Sigmoid colon (tissue), 6 donors: ENCODE measurements at regions not wholly inside any gene's neighbourhood (a gene's known extent, or its start where the extent isn't known, plus 50 kb on each side); places are given as distances from the start of the nearest gene placed in this dataset.

Source experiments
- DNase-seq: peaks from one replicate; pipeline ENCODE4 v3.0.0-alpha.2; 2019
- H3K27ac ChIP-seq, 4 donors: fragments of 200-600 bp; sonication (generic); one replicate each; pipeline ENCODE4 v1.5.1; 2016 to 2019; ENCODE audit warnings: mild to moderate bottlenecking in 1 of 4
- H3K27me3 ChIP-seq, 3 donors: fragments of 200-600 bp; sonication (generic); one replicate each; pipeline ENCODE4 v1.5.1; 2019; ENCODE audit warnings: mild to moderate bottlenecking in 1 of 3
- H3K36me3 ChIP-seq, 4 donors: fragments of 200-600 bp; sonication (generic); one replicate each; pipeline ENCODE4 v1.5.1; 2016 to 2019
- H3K4me1 ChIP-seq, 4 donors: fragments of 200-600 bp; sonication (generic); one replicate each; pipeline ENCODE4 v1.5.1; 2017 to 2019
- H3K4me3 ChIP-seq, 4 donors: fragments of 200-600 bp; sonication (generic); one replicate each; pipeline ENCODE4 v1.5.1; 2017 to 2019; ENCODE audit warnings: mild to moderate bottlenecking in 2 of 4, moderate library complexity in 1 of 4
- H3K9me3 ChIP-seq, 4 donors: fragments of 200-600 bp in 3 of 4; sonication (generic) in 3 of 4; one replicate each; pipeline versions ENCODE4 v1.5.1 to v1.6.1; 2013 to 2019
- CTCF ChIP-seq, 4 experiments: fragments of 450-650 bp in 3 of 4; fragments of 200-600 bp in 1 of 4; IDR thresholded peaks; one replicate each; pipeline ENCODE4 v1.5.1; 2016 to 2019; ENCODE audit warnings: antibody characterized with exemption in 4 of 4, mild to moderate bottlenecking in 3 of 4, moderate library complexity in 2 of 4
- EP300 ChIP-seq, 4 donors: sonication (generic); formaldehyde crosslinking; IDR thresholded peaks; one replicate each; pipeline ENCODE4 v1.6.1; 2017; ENCODE audit warnings: antibody characterized with exemption in 4 of 4
- POLR2A ChIP-seq, 2 donors: fragments of 450-650 bp; IDR thresholded peaks; one replicate each; pipeline ENCODE4 v1.6.1; 2016; ENCODE audit warnings: antibody characterized with exemption in 2 of 2, mild to moderate bottlenecking in 2 of 2, moderate library complexity in 2 of 2
- POLR2AphosphoS5 ChIP-seq, 4 donors: sonication (generic); formaldehyde crosslinking; IDR thresholded peaks; one replicate each; pipeline ENCODE4 v1.6.1; 2017; ENCODE audit warnings: antibody characterized with exemption in 4 of 4
- WGBS, 2 donors: extraction: QIAGEN DNeasy Blood & Tissue Kit; methylation state at CpG; one replicate each; pipeline ENCODE4 v1.1.7; 2013; 5-methylcytosine and 5-hydroxymethylcytosine counted together
- intact Hi-C: fragments of 100-400 bp; cut with DNase I; formaldehyde crosslinking; loops from one replicate; pipeline ENCODE4 v1.15.1; 2023
- donor health status: healthy with polysubstance abuse.
- donor health status: healthy.

DNA sequence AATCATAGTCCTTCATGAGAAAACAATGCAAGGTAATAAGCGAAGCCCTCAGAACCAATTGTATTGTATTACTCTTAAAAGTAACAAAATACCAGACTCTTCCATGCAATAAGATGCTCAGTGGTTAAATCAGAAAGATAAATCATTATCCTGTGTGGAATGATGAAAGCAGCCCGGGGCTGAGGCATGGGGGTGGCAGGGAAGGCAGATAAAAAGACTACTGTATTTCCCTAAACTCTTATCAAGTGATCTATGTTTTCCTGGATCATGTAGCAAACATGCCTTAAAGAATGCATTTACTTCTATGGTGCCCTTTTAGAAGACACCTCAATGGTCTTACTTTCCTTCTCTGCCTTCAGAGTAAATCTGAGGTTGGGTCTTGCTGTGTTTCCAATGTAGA lies 105.6 kb upstream of the DAPK1 start:
- WGBS, 2 donors, result 90 to 92% methylated on average over 2 of the region's 2 CpGs
- H3K36me3 ChIP-seq, result no peaks in the 10 kb centered on the region
- no peak overlapping the region for H3K4me3 ChIP-seq
- intact Hi-C loops, result no loop called here
- no peak for TF ChIP-seq POLR2A (IDR thresholded peaks at IDR 0.05)
- no peak for TF ChIP-seq POLR2AphosphoS5 (IDR thresholded peaks at IDR 0.05)
- TF ChIP-seq EP300 (IDR thresholded peaks at IDR 0.05), result no peak
- TF ChIP-seq CTCF (IDR thresholded peaks at IDR 0.05), result no peak
- H3K27me3 ChIP-seq, result no peaks in the 10 kb centered on the region
- no peak overlapping the region for H3K27ac ChIP-seq
- no peaks in the 10 kb centered on the region for H3K4me1 ChIP-seq
- no peaks in the 10 kb centered on the region for H3K9me3 ChIP-seq
- no peak for DNase-seq

- no peaks in the 10 kb centered on the region for H3K4me1 ChIP-seq
- intact Hi-C loops, result no loop called here
- WGBS, 2 donors, result 92 to 94% methylated on average over 4 of the region's 4 CpGs
- TF ChIP-seq POLR2A (IDR thresholded peaks at IDR 0.05) (no peak), EP300 (IDR thresholded peaks at IDR 0.05) (no peak), POLR2AphosphoS5 (IDR thresholded peaks at IDR 0.05) (no peak), CTCF (IDR thresholded peaks at IDR 0.05) (no peak)
- no peak overlapping the region for H3K4me3 ChIP-seq
- no peak overlapping the region for H3K27ac ChIP-seq
- no peaks in the 10 kb centered on the region for H3K27me3 ChIP-seq
- H3K9me3 ChIP-seq, result no peaks in the 10 kb centered on the region
- DNase-seq, result no peak
- H3K36me3 ChIP-seq, result no peaks in the 10 kb centered on the region
These were observed 103.9 kb upstream of the DAPK1 start for GRCh38 chr9:87393706-87394230.

GRCh38 chr9:87395804-87396479 lies 101.7 kb upstream of the DAPK1 start:
- intact Hi-C loops, result no loop called here
- 20 to 65% methylated on average over 11 of the region's 11 CpGs for WGBS, 2 donors
- no peak for TF ChIP-seq POLR2A (IDR thresholded peaks at IDR 0.05)
- no peak for TF ChIP-seq EP300 (IDR thresholded peaks at IDR 0.05)
- TF ChIP-seq POLR2AphosphoS5 (IDR thresholded peaks at IDR 0.05), result no peak
- no peak for TF ChIP-seq CTCF (IDR thresholded peaks at IDR 0.05)

GRCh38 chr9:87401681-87402080 lies 96.0 kb upstream of the DAPK1 start:
- DNase-seq, result no peak
- no peaks in the 10 kb centered on the region for H3K27me3 ChIP-seq
- H3K4me1 ChIP-seq, result no peaks in the 10 kb centered on the region
- TF ChIP-seq POLR2A (IDR thresholded peaks at IDR 0.05), result no peak
- TF ChIP-seq CTCF (IDR thresholded peaks at IDR 0.05), result no peak
- no peak for TF ChIP-seq EP300 (IDR thresholded peaks at IDR 0.05)
- TF ChIP-seq POLR2AphosphoS5 (IDR thresholded peaks at IDR 0.05), result no peak
- H3K4me3 ChIP-seq, result no peak overlapping the region
- intact Hi-C loops, result no loop called here
- 82 to 88% methylated on average over 7 of the region's 7 CpGs for WGBS, 2 donors
- no peaks in the 10 kb centered on the region for H3K36me3 ChIP-seq
- no peaks in the 10 kb centered on the region for H3K9me3 ChIP-seq
- H3K27ac ChIP-seq, result no peak overlapping the region

More at GRCh38 chr9:87395804-87396479, 101.7 kb upstream of the DAPK1 start:
- no peaks in the 10 kb centered on the region for H3K9me3 ChIP-seq
- H3K4me1 ChIP-seq, result no peaks in the 10 kb centered on the region
- DNase-seq, result no peak
- H3K27me3 ChIP-seq, result no peaks in the 10 kb centered on the region
- H3K27ac ChIP-seq, result no peak overlapping the region
- no peak overlapping the region for H3K4me3 ChIP-seq
- no peaks in the 10 kb centered on the region for H3K36me3 ChIP-seq

GRCh38 chr9:87402537-87402936 lies 95.1 kb upstream of the DAPK1 start:
- TF ChIP-seq CTCF (IDR thresholded peaks at IDR 0.05), result no peak
- no peak for TF ChIP-seq POLR2AphosphoS5 (IDR thresholded peaks at IDR 0.05)
- no peak for TF ChIP-seq EP300 (IDR thresholded peaks at IDR 0.05)
- TF ChIP-seq POLR2A (IDR thresholded peaks at IDR 0.05), result no peak
- Histone ChIP-seq H3K4me3 (no peak overlapping the region), H3K27me3 (no peaks in the 10 kb centered on the region), H3K36me3 (no peaks in the 10 kb centered on the region), H3K27ac (no peak overlapping the region), H3K4me1 (no peaks in the 10 kb centered on the region), H3K9me3 (no peaks in the 10 kb centered on the region)
- intact Hi-C loops, result no loop called here
- 93 to 94% methylated on average over 3 of the region's 3 CpGs for WGBS, 2 donors
- no peak for DNase-seq
